Upper lobe of left lung (tissue), 4 donors: ENCODE measurements at regions not wholly inside any gene's neighbourhood (a gene's known extent, or its start where the extent isn't known, plus 50 kb on each side); places are given as distances from the start of the nearest gene placed in this dataset.

Experiments used
- CTCF ChIP-seq, 6 experiments: fragments of 450-650 bp in 4 of 6; fragments of 200-600 bp in 2 of 6; sonication (generic) in 2 of 6; IDR thresholded peaks; one replicate each; pipeline ENCODE4 v1.5.1; 2016 to 2019; ENCODE audit warnings: antibody characterized with exemption in 6 of 6
- EP300 ChIP-seq, 4 donors: sonication (generic); formaldehyde crosslinking; IDR thresholded peaks; one replicate each; pipeline ENCODE4 v1.5.1; 2017; ENCODE audit warnings: antibody characterized with exemption in 4 of 4, control low read depth in 2 of 4

GRCh38 chr16:48833461-48833860 lies 223.5 kb upstream of the N4BP1 start:
- TF ChIP-seq CTCF (IDR thresholded peaks at IDR 0.05) (no peak), EP300 (IDR thresholded peaks at IDR 0.05) (no peak)
